ENCODE measurements at regions not wholly inside any gene's neighbourhood (a gene's known extent, or its start where the extent isn't known, plus 50 kb on each side); places are given as distances from the start of the nearest gene placed in this dataset.

DNA sequence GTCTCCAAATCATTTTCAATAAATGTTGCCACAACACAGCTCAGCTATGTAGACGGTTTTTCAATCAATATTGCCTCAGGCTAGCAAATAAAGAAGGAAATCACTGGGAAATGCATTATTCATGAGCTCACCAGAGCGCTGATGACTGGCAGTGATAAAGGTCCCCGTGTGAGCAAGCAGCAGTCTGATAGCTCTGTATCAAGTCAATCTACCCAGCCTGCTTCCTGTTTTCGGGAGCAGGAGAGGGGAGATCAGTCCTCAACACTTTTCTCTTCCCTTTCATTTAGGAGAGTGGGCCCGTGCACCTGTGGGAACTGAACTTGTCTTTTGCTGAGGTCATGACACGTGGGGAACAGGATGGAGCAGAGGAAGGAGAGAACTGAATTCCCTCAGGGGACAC, 253.9 kb upstream of the SIX2 start:
- Histone ChIP-seq H3K36me3 (replicated peaks in 1 of 2) (no peaks in the 10 kb centered on the region), H3K27me3 (no peaks in the 10 kb centered on the region), H3K4me1 (replicated peaks in 1 of 2) (no peaks in the 10 kb centered on the region), H3K4me3 (no peak overlapping the region), H3K9me3 (replicated peaks in 1 of 3) (no peaks in the 10 kb centered on the region), H3K27ac (no peak overlapping the region)
- DNase-seq = peak in 1 of 7 donors; percentile 9
- WGBS, 4 donors = 42 to 54% (median 47%) methylated on average over 6 of the region's 6 CpGs
- intact Hi-C loops (cut with DNase I) = no loop called here
- TF ChIP-seq POLR2A (IDR thresholded peaks at IDR 0.05) = no peak
- TF ChIP-seq, protein P1, sequence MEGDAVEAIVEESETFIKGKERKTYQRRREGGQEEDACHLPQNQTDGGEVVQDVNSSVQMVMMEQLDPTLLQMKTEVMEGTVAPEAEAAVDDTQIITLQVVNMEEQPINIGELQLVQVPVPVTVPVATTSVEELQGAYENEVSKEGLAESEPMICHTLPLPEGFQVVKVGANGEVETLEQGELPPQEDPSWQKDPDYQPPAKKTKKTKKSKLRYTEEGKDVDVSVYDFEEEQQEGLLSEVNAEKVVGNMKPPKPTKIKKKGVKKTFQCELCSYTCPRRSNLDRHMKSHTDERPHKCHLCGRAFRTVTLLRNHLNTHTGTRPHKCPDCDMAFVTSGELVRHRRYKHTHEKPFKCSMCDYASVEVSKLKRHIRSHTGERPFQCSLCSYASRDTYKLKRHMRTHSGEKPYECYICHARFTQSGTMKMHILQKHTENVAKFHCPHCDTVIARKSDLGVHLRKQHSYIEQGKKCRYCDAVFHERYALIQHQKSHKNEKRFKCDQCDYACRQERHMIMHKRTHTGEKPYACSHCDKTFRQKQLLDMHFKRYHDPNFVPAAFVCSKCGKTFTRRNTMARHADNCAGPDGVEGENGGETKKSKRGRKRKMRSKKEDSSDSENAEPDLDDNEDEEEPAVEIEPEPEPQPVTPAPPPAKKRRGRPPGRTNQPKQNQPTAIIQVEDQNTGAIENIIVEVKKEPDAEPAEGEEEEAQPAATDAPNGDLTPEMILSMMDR (IDR thresholded peaks at IDR 0.05) = no peak

DNA sequence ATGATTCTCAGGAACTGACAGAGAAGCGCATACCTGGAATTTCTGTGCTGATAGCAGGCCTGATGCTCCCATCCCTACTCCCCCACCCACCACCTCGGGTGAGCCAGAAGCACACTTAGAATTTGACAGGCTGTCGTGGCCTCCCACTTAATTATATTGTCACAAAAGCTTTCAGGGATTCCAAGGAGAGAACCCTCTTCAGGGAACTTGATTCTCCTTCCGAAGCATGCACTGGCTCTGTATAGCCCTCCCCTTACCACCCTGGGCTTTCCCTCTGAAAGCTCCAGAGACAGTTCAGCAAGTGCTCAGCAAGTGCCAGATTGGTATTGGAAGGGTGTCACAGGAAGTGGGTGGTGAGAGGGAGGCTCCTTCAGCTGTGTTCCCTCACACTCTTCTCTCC, 252.5 kb upstream of the SIX2 start:
- no peaks in the 10 kb centered on the region for H3K27me3 ChIP-seq
- H3K4me3 ChIP-seq = no peak overlapping the region
- 68 to 89% (median 79%) methylated on average over 4 of the region's 4 CpGs for WGBS, 4 donors
- no peaks in the 10 kb centered on the region for H3K36me3 ChIP-seq (replicated peaks in 1 of 2)
- TF ChIP-seq, protein P1 (IDR thresholded peaks at IDR 0.05) = no peak
- TF ChIP-seq POLR2A (IDR thresholded peaks at IDR 0.05) = no peak
- no peaks in the 10 kb centered on the region for H3K9me3 ChIP-seq (replicated peaks in 1 of 3)
- intact Hi-C loops (cut with DNase I) = no loop called here
- no peak for DNase-seq
- no peak overlapping the region for H3K27ac ChIP-seq
- H3K4me1 ChIP-seq (replicated peaks in 1 of 2) = no peaks in the 10 kb centered on the region

DNA sequence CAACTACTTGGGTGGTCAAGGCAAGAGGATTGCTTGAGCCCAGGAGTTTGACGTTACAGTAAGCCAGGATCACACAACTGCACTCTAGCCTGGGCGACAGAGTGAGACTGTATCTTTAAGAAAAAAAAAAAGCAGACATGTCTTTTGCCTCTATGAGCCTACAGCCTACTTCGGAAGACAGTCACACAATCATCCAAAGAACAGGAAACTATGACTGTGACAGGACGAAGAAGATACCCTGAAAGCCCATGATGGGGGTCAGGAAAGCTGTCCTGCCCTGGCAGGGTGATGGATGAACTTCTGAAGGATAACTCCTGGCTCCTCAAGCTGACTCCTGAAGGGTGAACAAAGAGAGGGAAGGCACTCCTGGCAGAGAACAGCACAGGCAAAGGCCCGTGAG, 251.7 kb upstream of the SIX2 start:
- WGBS, 4 donors = 59 to 72% (median 64%) methylated on average over 4 to 5 of the region's 5 CpGs
- intact Hi-C loops (cut with DNase I) = no loop called here
- no peaks in the 10 kb centered on the region for H3K9me3 ChIP-seq (replicated peaks in 1 of 3)
- no peaks in the 10 kb centered on the region for H3K4me1 ChIP-seq (replicated peaks in 1 of 2)
- H3K27me3 ChIP-seq = no peaks in the 10 kb centered on the region
- H3K27ac ChIP-seq = no peak overlapping the region
- no peak overlapping the region for H3K4me3 ChIP-seq
- no peak for TF ChIP-seq POLR2A (IDR thresholded peaks at IDR 0.05)
- TF ChIP-seq, protein P1 (IDR thresholded peaks at IDR 0.05) = no peak
- H3K36me3 ChIP-seq (replicated peaks in 1 of 2) = no peaks in the 10 kb centered on the region
- DNase-seq = no peak

DNA sequence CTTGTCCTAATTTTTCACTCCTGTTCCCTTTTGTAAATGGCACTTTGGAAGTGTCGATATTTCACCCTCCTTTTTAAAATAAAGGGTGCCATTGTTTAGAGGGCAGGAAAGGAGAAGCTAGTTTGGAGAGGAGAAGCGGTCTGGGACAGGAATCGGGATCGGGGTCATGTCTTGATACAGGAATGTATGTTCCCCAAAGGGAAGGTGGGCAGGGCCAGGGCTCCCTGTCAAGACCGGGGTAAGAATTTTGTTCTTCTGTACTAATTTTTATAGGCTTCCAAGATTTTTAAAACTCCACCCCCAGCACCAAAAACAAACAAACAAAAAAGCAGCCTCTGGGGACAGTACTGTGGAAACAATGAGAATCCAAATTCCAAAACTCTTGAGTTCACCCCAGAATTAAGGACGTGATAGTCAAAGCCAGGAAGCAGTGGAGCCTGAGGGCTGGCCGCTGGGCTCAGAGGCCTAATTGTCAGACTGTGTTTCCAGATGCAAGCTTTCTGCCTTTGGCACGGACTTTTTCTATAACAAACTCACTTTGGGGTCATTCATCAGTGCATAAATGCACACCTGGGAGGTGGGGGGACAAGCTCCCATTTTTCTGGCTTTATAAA, 250.4 kb upstream of the SIX2 start:
- DNase-seq = no peak
- no peak for TF ChIP-seq POLR2A (IDR thresholded peaks at IDR 0.05)
- TF ChIP-seq, protein P1 (IDR thresholded peaks at IDR 0.05) = no peak
- 73 to 76% (median 75%) methylated on average over 8 of the region's 8 CpGs for WGBS, 4 donors
- Histone ChIP-seq H3K27ac (no peak overlapping the region), H3K4me3 (no peak overlapping the region), H3K36me3 (replicated peaks in 1 of 2) (no peaks in the 10 kb centered on the region), H3K4me1 (replicated peaks in 1 of 2) (no peaks in the 10 kb centered on the region), H3K27me3 (no peaks in the 10 kb centered on the region), H3K9me3 (replicated peaks in 1 of 3) (no peaks in the 10 kb centered on the region)
- intact Hi-C loops (cut with DNase I) = no loop called here
